ENCODE measurements at regions not wholly inside any gene's neighbourhood (a gene's known extent, or its start where the extent isn't known, plus 50 kb on each side); places are given as distances from the start of the nearest gene placed in this dataset.
"Not testable (repeated sequence)": the region's sequence is repeated elsewhere in the genome, so short reads cannot be mapped to it uniquely, and the experiment has no call there.

DNA sequence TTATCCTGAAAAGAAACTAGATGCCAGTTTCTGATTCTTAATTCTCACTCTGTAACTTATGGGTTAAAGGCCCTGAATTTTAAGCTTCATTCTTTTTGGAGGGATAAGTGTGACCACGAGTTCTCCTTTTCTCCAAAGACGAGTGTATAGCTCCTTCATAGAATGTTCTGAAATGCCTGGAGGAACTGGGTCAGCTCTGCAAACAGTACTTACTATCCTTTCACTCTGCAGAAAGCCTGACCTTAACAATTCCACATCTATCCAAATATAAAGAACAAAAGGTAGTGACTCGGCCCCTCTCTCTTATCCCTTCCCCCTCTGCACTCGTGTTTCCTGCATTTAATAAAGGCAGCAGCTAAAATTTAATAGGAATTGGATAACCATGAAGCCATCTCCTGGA is 150.5 kb downstream of the LYPLAL1 start:
- TF ChIP-seq CTCF (IDR thresholded peaks at IDR 0.05; ENCODE audit: low read depth, low read length, missing control alignments), result no peak
- Histone ChIP-seq H3K27me3 (replicated peaks) (no peaks in the 10 kb centered on the region), H3K27ac (peak overlapping the region; percentile 85), H3K36me3 (replicated peaks) (no peaks in the 10 kb centered on the region), H3K4me3 (ENCODE audit: low read depth, low read length) (no peak overlapping the region)
- in situ Hi-C loops (cut with HindIII; ENCODE audit: low pct_ligation_motif_present, low sequenced_read_pairs), result no loop called here
- no peak for DNase-seq

- in situ Hi-C loops (cut with HindIII; ENCODE audit: low pct_ligation_motif_present, low sequenced_read_pairs), result no loop called here
- no peak overlapping the region for H3K4me3 ChIP-seq (ENCODE audit: low read depth, low read length)
- no peaks in the 10 kb centered on the region for H3K27me3 ChIP-seq (replicated peaks)
- no peak overlapping the region for H3K27ac ChIP-seq
- TF ChIP-seq CTCF (IDR thresholded peaks at IDR 0.05; ENCODE audit: low read depth, low read length, missing control alignments), result no peak
- no peaks in the 10 kb centered on the region for H3K36me3 ChIP-seq (replicated peaks)
- no peak for DNase-seq
These were observed 149.7 kb downstream of the LYPLAL1 start for GRCh38 chr1:219323426-219323825.

DNA sequence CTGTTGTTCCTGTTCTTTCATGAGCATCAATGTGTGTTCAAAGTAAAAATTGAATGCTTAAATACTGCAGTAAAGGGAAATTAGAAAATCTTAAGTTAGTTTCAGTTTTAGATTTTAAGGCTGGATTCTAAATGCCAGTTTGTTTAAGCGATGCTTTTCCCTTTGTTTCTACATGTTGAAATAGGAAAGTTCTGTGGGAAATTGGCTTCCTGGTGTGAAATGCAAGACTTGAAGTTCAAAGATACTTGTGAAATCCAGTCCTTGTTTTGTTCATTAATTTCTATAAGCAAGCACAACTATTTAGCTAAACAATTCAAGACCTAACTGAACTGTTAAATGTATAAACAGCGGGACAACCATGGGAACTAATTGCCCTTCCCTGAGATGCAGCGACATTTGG is 149.1 kb downstream of the LYPLAL1 start:
- Histone ChIP-seq H3K27me3 (replicated peaks) (no peaks in the 10 kb centered on the region), H3K36me3 (replicated peaks) (no peaks in the 10 kb centered on the region), H3K4me3 (ENCODE audit: low read depth, low read length) (no peak overlapping the region), H3K27ac (no peak overlapping the region)
- no peak for TF ChIP-seq CTCF (IDR thresholded peaks at IDR 0.05; ENCODE audit: low read depth, low read length, missing control alignments)
- in situ Hi-C loops (cut with HindIII; ENCODE audit: low pct_ligation_motif_present, low sequenced_read_pairs), result no loop called here
- no peak for DNase-seq

DNA sequence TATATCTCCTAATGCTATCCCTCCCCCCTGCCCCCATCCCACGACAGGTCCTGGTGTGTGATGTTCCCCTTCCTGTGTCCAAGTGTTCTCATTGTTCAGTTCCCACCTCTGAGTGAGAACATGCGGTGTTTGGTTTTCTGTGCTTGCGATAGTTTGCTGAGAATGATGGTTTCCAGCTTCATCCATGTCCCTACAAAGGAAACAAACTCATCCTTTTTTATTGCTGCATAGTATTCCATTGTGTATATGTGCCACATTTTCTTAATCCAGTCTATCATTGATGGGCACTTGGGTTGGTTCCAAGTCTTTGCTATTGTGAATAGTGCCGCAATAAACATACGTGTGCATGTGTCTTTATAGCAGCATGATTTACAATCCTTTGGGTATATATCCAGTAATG is 146.9 kb downstream of the LYPLAL1 start:
- in situ Hi-C loops (cut with HindIII; ENCODE audit: low pct_ligation_motif_present, low sequenced_read_pairs); H3K27ac ChIP-seq; H3K4me3 ChIP-seq (ENCODE audit: low read depth, low read length); DNase-seq; H3K36me3 ChIP-seq (replicated peaks); H3K27me3 ChIP-seq (replicated peaks): not testable (repeated sequence)

DNA sequence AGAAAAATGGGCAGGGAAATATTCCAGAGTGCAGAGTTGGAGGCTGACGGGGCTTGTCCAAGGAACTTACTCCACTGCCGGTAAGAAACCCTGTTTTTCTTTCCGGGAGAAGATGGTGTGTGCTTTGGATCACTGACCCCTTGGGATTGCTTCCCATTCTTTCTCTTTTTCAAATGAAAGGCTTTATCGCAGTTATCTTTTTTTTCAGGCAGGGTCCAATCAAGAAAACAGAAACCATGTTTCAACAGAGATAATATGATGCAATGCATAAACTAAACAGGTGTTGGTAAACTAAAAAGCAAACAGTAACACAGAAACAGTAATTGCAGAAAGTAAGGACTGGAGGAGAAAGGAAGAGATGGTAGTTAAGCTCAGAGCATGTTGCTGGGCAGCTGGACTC is 145.1 kb downstream of the LYPLAL1 start:
- TF ChIP-seq CTCF (IDR thresholded peaks at IDR 0.05; ENCODE audit: low read depth, low read length, missing control alignments), result no peak
- Histone ChIP-seq H3K4me3 (ENCODE audit: low read depth, low read length) (no peak overlapping the region), H3K27me3 (replicated peaks) (no peaks in the 10 kb centered on the region), H3K36me3 (replicated peaks) (no peaks in the 10 kb centered on the region), H3K27ac (no peak overlapping the region)
- DNase-seq, result no peak
- in situ Hi-C loops (cut with HindIII; ENCODE audit: low pct_ligation_motif_present, low sequenced_read_pairs), result no loop called here

GRCh38 chr1:219317762-219318353 is 144.2 kb downstream of the LYPLAL1 start:
- DNase-seq, result no peak
- no peaks in the 10 kb centered on the region for H3K27me3 ChIP-seq (replicated peaks)
- in situ Hi-C loops (cut with HindIII; ENCODE audit: low pct_ligation_motif_present, low sequenced_read_pairs), result no loop called here
- no peak overlapping the region for H3K4me3 ChIP-seq (ENCODE audit: low read depth, low read length)
- H3K27ac ChIP-seq, result no peak overlapping the region
- H3K36me3 ChIP-seq (replicated peaks), result no peaks in the 10 kb centered on the region
- peak; percentile 51 for TF ChIP-seq CTCF (IDR thresholded peaks at IDR 0.05; ENCODE audit: low read depth, low read length, missing control alignments)
